Osteoblast (primary cell): ENCODE measurements at regions not wholly inside any gene's neighbourhood (a gene's known extent, or its start where the extent isn't known, plus 50 kb on each side); places are given as distances from the start of the nearest gene placed in this dataset.
"Not testable (repeated sequence)": the region's sequence is repeated elsewhere in the genome, so short reads cannot be mapped to it uniquely, and the experiment has no call there.

Experiments
- DNase-seq: peaks from one replicate; pipeline ENCODE4 v3.0.0; 2011; ENCODE audit warnings: low spot score, mixed read lengths; ENCODE audit not compliant: insufficient read length; ENCODE audit errors: missing footprints
- H2AFZ ChIP-seq: 2 replicates; pipeline ENCODE4 v1.6.0; 2011; ENCODE audit warnings: mild to moderate bottlenecking, low read length
- H3K27ac ChIP-seq: 2 replicates; pipeline ENCODE4 v1.5.1; 2011; ENCODE audit warnings: mild to moderate bottlenecking, low read depth, low read length, moderate library complexity
- H3K27me3 ChIP-seq: 2 replicates; pipeline ENCODE4 v1.6.0; 2012; ENCODE audit warnings: mild to moderate bottlenecking, control low read depth, inconsistent platforms, low read length, moderate library complexity; ENCODE audit not compliant: insufficient read depth
- H3K36me3 ChIP-seq: 2 replicates; pipeline ENCODE4 v1.5.1; 2011; ENCODE audit warnings: mild to moderate bottlenecking, low read length, control low read depth, moderate library complexity; ENCODE audit not compliant: insufficient read depth
- H3K4me1 ChIP-seq: 2 replicates; pipeline ENCODE4 v1.5.1; 2011; ENCODE audit warnings: mild to moderate bottlenecking, low read length, control low read depth, moderate library complexity; ENCODE audit not compliant: insufficient read depth
- H3K4me2 ChIP-seq: 2 replicates; pipeline ENCODE4 v1.6.0; 2011; ENCODE audit warnings: mild to moderate bottlenecking, low read length; ENCODE audit not compliant: insufficient read depth
- H3K4me3 ChIP-seq: fragments of 200-600 bp; sonication (generic); 3 replicates; pipeline ENCODE4 v1.5.1; 2012; ENCODE audit warnings: mild to moderate bottlenecking, low read length, inconsistent platforms; ENCODE audit not compliant: insufficient read depth
- H3K79me2 ChIP-seq: 2 replicates; pipeline ENCODE4 v1.6.0; 2012; ENCODE audit warnings: mild to moderate bottlenecking, low read length, control low read depth, inconsistent platforms; ENCODE audit not compliant: insufficient read depth
- H3K9me3 ChIP-seq: 2 replicates; pipeline ENCODE4 v1.5.1; 2011; ENCODE audit warnings: low read depth, low read length, control low read depth
- H4K20me1 ChIP-seq: 2 replicates; pipeline ENCODE4 v1.6.0; 2012; ENCODE audit warnings: mild to moderate bottlenecking, low read length, control low read depth; ENCODE audit not compliant: insufficient read depth
- CTCF ChIP-seq: IDR thresholded peaks from 2 replicates; pipeline ENCODE4 v1.5.1; 2011; ENCODE audit warnings: mild to moderate bottlenecking, low read depth, low read length, moderate library complexity; ENCODE audit errors: extremely low read depth

- Histone ChIP-seq H3K4me1 (peaks cover 13% of the 10 kb centered on the region), H3K4me2 (no peak overlapping the region), H4K20me1 (no peaks in the 10 kb centered on the region), H3K27me3 (no peaks in the 10 kb centered on the region), H3K36me3 (no peaks in the 10 kb centered on the region), H2AFZ (no peak overlapping the region), H3K4me3 (no peak overlapping the region), H3K27ac (no peak overlapping the region), H3K79me2 (no peaks in the 10 kb centered on the region), H3K9me3 (no peaks in the 10 kb centered on the region)
- TF ChIP-seq CTCF: no peak
- no peak for DNase-seq
These were observed 129.7 kb downstream of the YIPF5 start for GRCh38 chr5:144040615-144041305.

- no peaks in the 10 kb centered on the region for H3K79me2 ChIP-seq
- H3K27me3 ChIP-seq: no peaks in the 10 kb centered on the region
- H3K4me1 ChIP-seq: no peaks in the 10 kb centered on the region
- TF ChIP-seq CTCF: no peak
- no peak overlapping the region for H3K4me2 ChIP-seq
- no peak overlapping the region for H3K4me3 ChIP-seq
- no peaks in the 10 kb centered on the region for H3K9me3 ChIP-seq
- peak overlapping the region; percentile 36 for H2AFZ ChIP-seq
- no peaks in the 10 kb centered on the region for H3K36me3 ChIP-seq
- H4K20me1 ChIP-seq: no peaks in the 10 kb centered on the region
- no peak for DNase-seq
- H3K27ac ChIP-seq: no peak overlapping the region
These were observed 128.3 kb downstream of the YIPF5 start for GRCh38 chr5:144042156-144042555.

- H3K4me3 ChIP-seq: no peak overlapping the region
- H3K79me2 ChIP-seq: no peaks in the 10 kb centered on the region
- no peaks in the 10 kb centered on the region for H3K9me3 ChIP-seq
- no peaks in the 10 kb centered on the region for H3K4me1 ChIP-seq
- DNase-seq: no peak
- no peak overlapping the region for H3K27ac ChIP-seq
- H3K4me2 ChIP-seq: peak overlapping the region; percentile 37
- no peaks in the 10 kb centered on the region for H3K36me3 ChIP-seq
- no peak for TF ChIP-seq CTCF
- H4K20me1 ChIP-seq: no peaks in the 10 kb centered on the region
- H3K27me3 ChIP-seq: no peaks in the 10 kb centered on the region
- peak overlapping the region; percentile 83 for H2AFZ ChIP-seq
These were observed 122.1 kb downstream of the YIPF5 start for GRCh38 chr5:144048259-144048856.

GRCh38 chr5:144055391-144055790 is 115.1 kb downstream of the YIPF5 start:
- not testable (repeated sequence) for H3K79me2 ChIP-seq, DNase-seq, H3K4me2 ChIP-seq, H3K27ac ChIP-seq, H2AFZ ChIP-seq, H4K20me1 ChIP-seq, H3K4me1 ChIP-seq, H3K27me3 ChIP-seq, H3K36me3 ChIP-seq, H3K9me3 ChIP-seq, H3K4me3 ChIP-seq

GRCh38 chr5:144060091-144060490 is 110.4 kb downstream of the YIPF5 start:
- H3K79me2 ChIP-seq: not testable (repeated sequence)

More at GRCh38 chr5:144060091-144060490, 110.4 kb downstream of the YIPF5 start:
- not testable (repeated sequence) for H3K4me2 ChIP-seq, H4K20me1 ChIP-seq, H2AFZ ChIP-seq, H3K27me3 ChIP-seq, H3K4me3 ChIP-seq, H3K36me3 ChIP-seq, H3K9me3 ChIP-seq, H3K4me1 ChIP-seq, H3K27ac ChIP-seq, DNase-seq
